Astrocyte of the spinal cord (primary cell): ENCODE measurements at regions not wholly inside any gene's neighbourhood (a gene's known extent, or its start where the extent isn't known, plus 50 kb on each side); places are given as distances from the start of the nearest gene placed in this dataset.

ENCODE experiments used
- DNase-seq: peaks from one replicate; pipeline ENCODE4 v3.0.0; 2011; ENCODE audit warnings: low read depth, low spot score
- H3K4me3 ChIP-seq: 2 replicates; pipeline ENCODE4 v1.5.1; 2011; ENCODE audit warnings: low read depth, mild to moderate bottlenecking, low read length, moderate library complexity
- in situ Hi-C: cut with HindIII; loops from 2 replicates; pipeline ENCODE4 v1.10.0; 2017; ENCODE audit warnings: low sequenced_read_pairs
- TF ChIP-seq, protein P1 (sequence below): IDR thresholded peaks from 2 replicates; pipeline ENCODE4 v1.5.1; 2012; ENCODE audit warnings: low read depth, mild to moderate bottlenecking, low read length, inconsistent platforms

DNA sequence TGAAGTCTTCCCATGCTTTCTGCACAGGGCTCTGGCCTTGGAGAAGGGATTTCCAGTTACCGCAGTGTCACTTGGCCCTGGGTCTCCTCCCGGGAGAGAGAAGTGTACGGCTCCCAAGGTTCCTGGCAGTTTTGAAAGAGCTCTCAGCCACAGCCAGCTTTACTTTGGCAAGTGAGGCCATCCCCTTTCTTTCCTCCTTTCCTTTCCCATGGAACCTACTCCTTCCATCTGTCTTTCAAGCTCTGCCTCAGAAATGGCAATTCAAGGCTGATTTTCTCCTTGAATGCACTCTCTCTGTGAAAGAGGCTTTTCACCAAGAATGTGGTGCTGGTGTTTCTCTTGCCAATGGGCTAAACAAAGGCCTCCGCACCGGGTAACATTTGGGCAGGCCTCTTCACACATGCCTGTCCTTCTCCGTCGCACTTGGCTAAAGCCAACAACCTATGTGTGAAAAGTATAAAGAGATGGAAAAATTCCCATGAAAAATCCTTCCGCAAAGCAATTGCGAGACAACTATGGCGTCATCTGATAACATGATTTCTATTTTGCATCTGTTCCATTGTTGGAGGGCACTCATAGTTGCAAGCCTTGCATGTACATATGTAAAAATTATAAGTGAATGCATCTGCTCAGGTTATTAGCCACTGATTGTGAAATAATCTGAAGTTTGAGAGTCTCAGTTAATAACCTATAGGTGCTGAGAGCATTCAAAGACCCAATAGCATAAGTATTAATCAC is 125.4 kb downstream of the PFKFB3 start:
- TF ChIP-seq, protein P1, sequence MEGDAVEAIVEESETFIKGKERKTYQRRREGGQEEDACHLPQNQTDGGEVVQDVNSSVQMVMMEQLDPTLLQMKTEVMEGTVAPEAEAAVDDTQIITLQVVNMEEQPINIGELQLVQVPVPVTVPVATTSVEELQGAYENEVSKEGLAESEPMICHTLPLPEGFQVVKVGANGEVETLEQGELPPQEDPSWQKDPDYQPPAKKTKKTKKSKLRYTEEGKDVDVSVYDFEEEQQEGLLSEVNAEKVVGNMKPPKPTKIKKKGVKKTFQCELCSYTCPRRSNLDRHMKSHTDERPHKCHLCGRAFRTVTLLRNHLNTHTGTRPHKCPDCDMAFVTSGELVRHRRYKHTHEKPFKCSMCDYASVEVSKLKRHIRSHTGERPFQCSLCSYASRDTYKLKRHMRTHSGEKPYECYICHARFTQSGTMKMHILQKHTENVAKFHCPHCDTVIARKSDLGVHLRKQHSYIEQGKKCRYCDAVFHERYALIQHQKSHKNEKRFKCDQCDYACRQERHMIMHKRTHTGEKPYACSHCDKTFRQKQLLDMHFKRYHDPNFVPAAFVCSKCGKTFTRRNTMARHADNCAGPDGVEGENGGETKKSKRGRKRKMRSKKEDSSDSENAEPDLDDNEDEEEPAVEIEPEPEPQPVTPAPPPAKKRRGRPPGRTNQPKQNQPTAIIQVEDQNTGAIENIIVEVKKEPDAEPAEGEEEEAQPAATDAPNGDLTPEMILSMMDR, result no peak
- in situ Hi-C loops, result no loop called here
- H3K4me3 ChIP-seq, result no peak overlapping the region
- DNase-seq, result no peak

DNA sequence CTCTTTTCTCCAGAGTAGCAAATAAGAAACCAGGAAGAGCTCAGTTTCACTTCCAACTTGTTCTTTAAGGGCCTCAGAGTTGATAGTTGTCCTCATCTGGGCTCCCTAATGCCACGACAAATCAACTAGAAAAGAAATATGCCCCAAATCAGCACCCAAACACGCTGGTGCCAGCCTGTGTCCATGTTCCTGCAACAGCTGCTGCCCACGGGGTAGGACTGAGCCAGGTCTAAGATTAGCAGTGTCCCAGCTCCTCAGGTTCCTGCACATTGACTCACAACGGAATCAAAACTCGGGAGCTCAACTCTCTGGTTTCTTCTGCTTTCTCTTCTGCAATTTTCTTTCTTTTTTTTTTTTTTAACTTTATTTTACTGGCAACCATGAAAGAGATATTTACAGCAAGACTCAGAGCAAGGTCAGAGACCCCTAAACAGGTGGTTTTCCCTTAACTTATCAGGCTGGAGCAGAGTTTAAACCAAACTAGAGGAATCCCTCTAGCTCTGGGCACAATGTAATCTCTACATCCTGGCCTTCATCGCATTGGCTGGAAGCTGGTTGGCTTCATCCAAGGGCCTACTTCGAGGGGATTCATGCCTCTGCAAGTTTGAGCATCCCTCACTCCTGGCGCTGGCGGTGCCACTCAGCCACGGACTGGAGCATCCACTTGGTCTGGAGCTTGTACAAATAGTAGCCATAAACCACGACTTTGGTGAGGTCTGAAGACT is 126.1 kb downstream of the PFKFB3 start:
- in situ Hi-C loops, result no loop called here
- DNase-seq, result no peak
- TF ChIP-seq, protein P1, result no peak

DNA sequence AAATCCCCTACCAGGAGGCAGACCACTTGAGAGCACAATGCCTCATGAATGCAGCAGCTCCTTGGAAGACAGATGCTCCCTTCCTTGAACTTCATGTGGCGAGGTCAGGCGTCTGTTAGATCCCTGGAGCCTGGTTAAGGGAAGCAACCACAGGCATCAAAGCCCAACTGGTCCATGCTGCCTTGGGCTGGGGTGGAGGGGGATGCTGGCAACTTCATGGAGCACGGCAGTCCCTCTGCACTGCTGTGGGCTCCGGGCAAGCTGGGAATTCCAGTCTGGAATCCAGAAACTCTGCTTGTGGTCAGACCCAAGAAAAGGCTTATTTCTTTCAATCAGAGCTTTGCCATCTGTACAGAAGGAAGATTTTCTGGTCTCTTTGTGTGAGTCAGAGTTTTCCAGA is 130.4 kb downstream of the PFKFB3 start:
- no peak for DNase-seq
- in situ Hi-C loops, result no loop called here

More for the DNA sequence above, 126.1 kb downstream of the PFKFB3 start:
- no peak overlapping the region for H3K4me3 ChIP-seq

DNA sequence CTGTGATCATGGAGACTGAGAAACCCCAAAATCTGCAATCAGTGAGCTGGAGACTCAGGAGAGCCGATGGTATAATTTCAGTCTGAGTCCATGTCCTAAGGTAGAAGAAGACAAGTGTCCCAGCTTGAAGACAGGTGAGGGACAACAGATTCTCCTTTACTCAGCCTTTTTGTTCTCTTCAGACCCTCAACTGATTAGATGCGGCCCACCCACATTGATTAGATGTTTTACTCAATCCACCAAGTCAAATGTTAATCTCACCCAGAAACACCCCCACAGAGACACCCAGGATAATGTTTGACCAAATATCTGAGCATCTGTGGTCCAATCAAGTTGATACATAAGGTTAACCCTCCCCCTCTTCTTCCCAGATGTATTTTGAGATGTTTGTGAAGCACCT is 131.2 kb downstream of the PFKFB3 start:
- in situ Hi-C loops, result no loop called here
- no peak for DNase-seq
- TF ChIP-seq, protein P1, result no peak
- no peak overlapping the region for H3K4me3 ChIP-seq

More for the DNA sequence above, 130.4 kb downstream of the PFKFB3 start:
- H3K4me3 ChIP-seq, result no peak overlapping the region
- TF ChIP-seq, protein P1, result no peak

DNA sequence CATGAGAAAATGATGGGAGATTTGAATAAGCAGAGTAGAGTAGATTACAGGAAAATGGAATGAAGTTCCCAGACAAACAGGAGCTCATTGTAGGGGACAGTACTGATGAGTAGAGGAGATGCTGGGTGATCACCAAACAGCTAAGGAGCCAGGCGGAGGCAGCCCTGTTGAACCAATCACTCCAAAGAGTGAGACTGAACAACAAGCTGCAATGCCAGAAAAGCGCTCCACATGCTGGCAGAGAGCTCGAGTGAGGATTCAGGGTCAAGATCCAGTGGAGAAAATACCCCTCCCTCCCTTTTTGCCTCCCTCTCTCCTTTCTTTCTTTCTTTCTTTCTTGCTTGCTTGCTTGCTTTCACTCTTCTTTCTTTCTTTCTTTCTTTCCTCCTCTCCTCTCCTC is 133.3 kb downstream of the PFKFB3 start:
- DNase-seq, result no peak
- in situ Hi-C loops, result no loop called here
- H3K4me3 ChIP-seq, result no peak overlapping the region
- TF ChIP-seq, protein P1, result no peak

DNA sequence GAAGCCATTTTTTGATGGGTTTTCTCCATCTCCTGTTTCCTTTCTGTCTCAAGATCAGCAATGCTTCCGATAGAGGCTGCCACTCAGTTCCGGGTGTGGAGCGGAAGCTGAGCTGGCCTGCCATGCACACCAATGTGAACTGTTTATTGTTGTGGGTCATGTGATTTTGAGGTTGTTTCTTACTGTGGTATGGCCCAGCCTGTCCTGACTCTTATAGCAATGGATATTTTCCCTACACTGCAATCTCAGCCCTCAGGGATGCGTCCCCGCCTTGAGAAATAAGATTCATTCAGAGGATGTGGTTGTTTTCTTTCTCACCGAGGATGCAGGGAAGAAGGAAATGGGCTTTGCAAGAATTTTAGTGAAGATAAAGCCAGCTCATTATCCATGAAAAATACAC is 134.7 kb downstream of the PFKFB3 start:
- peak; percentile 14 for DNase-seq
- in situ Hi-C loops, result no loop called here
- TF ChIP-seq, protein P1, result no peak
- H3K4me3 ChIP-seq, result no peak overlapping the region
